DND-41 (cell line): ENCODE measurements at regions not wholly inside any gene's neighbourhood (a gene's known extent, or its start where the extent isn't known, plus 50 kb on each side); places are given as distances from the start of the nearest gene placed in this dataset.

Source experiments
- EZH2 ChIP-seq: IDR thresholded peaks from 3 replicates; pipeline ENCODE4 v1.6.1; 2012; ENCODE audit warnings: borderline replicate concordance, low read depth, mild to moderate bottlenecking, moderate library complexity, low read length, inconsistent platforms; ENCODE audit not compliant: severe bottlenecking
- TF ChIP-seq, protein P1 (sequence below): IDR thresholded peaks from 2 replicates; pipeline ENCODE4 v1.5.1; 2012; ENCODE audit warnings: borderline replicate concordance, low read length, moderate library complexity, mild to moderate bottlenecking; ENCODE audit not compliant: poor library complexity, severe bottlenecking; ENCODE audit errors: extremely low read depth

- no peak for TF ChIP-seq EZH2
- TF ChIP-seq, protein P1, sequence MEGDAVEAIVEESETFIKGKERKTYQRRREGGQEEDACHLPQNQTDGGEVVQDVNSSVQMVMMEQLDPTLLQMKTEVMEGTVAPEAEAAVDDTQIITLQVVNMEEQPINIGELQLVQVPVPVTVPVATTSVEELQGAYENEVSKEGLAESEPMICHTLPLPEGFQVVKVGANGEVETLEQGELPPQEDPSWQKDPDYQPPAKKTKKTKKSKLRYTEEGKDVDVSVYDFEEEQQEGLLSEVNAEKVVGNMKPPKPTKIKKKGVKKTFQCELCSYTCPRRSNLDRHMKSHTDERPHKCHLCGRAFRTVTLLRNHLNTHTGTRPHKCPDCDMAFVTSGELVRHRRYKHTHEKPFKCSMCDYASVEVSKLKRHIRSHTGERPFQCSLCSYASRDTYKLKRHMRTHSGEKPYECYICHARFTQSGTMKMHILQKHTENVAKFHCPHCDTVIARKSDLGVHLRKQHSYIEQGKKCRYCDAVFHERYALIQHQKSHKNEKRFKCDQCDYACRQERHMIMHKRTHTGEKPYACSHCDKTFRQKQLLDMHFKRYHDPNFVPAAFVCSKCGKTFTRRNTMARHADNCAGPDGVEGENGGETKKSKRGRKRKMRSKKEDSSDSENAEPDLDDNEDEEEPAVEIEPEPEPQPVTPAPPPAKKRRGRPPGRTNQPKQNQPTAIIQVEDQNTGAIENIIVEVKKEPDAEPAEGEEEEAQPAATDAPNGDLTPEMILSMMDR: peak; percentile 8
Measured at GRCh38 chr9:111720174-111720573, 58.8 kb downstream of the GNG10 start.
